Stimulated activated CD8-positive, alpha-beta memory T cell treated with anti-CD3 and anti-CD28 coated beads, Interleukin-7, amount 100 ng/mL, for 4 hours (primary cell): ENCODE measurements at regions not wholly inside any gene's neighbourhood (a gene's known extent, or its start where the extent isn't known, plus 50 kb on each side); places are given as distances from the start of the nearest gene placed in this dataset.

Source experiments
- DNase-seq, 2 donors: peaks; one replicate each; pipeline ENCODE4 v3.0.0-alpha.2; 2020; ENCODE audit warnings: low read depth in 2 of 2

GRCh38 chr2:111642586-111643327, 241.2 kb downstream of the ANAPC1 start:
- DNase-seq = no peak

DNA sequence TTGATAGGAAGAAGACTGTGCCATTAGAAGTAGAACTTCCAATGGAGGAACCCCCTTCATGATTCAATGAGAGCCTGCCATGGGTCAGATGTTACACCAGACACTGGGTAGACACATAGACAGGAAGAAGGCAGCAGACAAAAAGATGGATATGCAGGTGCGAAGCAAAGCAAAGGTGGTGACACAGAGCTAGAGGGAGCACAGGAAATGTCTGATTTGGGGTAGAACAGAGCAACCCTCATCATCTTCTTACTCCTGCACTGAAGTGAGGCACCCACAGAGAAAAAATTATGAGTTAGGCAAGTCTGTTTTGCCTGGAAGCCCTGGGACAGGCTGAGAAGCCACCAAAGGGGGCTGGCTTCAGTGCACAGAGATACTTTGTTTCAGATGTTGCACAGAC, 240.2 kb downstream of the ANAPC1 start:
- DNase-seq = no peak

DNA sequence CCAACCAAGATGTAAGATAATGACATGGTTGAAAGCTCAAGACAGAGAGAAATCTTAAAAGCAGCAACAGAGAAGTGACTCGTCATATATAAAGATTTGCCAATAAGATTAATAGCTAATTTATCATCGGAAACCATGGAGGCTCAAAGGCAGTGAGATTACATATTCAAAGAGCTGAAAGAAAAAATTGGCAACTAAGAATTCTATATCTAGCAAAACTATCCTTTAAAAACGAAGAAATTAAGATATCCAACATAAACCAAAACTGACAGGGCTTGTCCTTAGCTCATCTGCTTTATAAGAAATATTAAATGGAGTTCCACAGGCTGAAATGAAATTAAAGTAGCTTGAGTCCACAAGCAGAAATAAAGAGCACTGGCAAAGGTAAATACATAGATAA, 236.6 kb downstream of the ANAPC1 start:
- DNase-seq = no peak

- DNase-seq = no peak
Measured at GRCh38 chr2:111652038-111652437, 232.0 kb downstream of the ANAPC1 start.

- no peak for DNase-seq
Measured at GRCh38 chr2:111652681-111653080, 231.3 kb downstream of the ANAPC1 start.

DNA sequence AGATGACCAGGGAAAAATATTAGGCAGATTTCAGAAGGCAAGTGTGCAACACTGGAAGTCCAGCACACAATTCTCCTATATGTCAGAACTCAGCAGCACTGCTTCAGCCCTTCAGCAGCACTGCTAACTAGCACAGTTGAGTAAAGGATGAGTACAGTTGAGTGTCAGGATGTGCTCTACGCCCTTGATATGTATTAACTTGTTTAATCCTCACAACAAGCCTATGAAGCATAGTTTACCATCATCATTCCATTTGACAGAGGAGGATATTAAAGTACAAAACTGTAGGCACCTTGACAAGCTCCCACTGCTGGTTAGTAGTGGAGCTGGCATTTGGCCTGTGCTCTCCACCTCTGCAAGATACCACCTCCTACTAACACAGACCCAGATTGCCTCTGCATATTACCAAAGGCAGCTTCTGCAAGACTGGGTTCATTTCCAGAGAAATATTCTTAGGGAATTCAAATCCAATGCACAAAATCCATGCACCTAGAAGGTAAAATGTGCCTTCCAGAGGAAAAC, 230.8 kb downstream of the ANAPC1 start:
- no peak for DNase-seq

GRCh38 chr2:111653913-111654312, 230.1 kb downstream of the ANAPC1 start:
- no peak for DNase-seq

DNA sequence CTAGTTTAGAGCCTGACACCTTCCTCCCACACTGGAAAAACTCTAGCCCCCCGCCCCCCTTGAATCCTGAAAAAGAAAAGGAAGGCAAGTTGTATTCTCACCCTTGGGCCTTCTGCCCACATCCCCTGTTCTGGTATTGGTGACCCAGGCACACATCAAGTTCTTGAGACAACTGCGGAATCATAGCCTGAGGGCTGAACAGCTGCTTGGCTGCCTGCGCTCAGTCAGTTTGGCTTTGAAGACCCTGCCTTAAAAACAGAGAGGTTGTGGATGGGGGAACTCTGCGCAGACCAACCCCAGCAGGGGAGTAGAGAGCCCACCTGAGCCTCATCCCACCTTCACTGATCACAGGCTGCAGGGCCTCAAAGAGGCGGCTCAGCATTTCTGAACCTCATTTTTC, 229.2 kb downstream of the ANAPC1 start:
- DNase-seq = no peak

- DNase-seq = no peak
Measured at GRCh38 chr2:111656436-111656835, 227.6 kb downstream of the ANAPC1 start.

GRCh38 chr2:111656894-111657293, 227.1 kb downstream of the ANAPC1 start:
- no peak for DNase-seq

GRCh38 chr2:111657351-111657975, 226.5 kb downstream of the ANAPC1 start:
- DNase-seq = no peak

DNA sequence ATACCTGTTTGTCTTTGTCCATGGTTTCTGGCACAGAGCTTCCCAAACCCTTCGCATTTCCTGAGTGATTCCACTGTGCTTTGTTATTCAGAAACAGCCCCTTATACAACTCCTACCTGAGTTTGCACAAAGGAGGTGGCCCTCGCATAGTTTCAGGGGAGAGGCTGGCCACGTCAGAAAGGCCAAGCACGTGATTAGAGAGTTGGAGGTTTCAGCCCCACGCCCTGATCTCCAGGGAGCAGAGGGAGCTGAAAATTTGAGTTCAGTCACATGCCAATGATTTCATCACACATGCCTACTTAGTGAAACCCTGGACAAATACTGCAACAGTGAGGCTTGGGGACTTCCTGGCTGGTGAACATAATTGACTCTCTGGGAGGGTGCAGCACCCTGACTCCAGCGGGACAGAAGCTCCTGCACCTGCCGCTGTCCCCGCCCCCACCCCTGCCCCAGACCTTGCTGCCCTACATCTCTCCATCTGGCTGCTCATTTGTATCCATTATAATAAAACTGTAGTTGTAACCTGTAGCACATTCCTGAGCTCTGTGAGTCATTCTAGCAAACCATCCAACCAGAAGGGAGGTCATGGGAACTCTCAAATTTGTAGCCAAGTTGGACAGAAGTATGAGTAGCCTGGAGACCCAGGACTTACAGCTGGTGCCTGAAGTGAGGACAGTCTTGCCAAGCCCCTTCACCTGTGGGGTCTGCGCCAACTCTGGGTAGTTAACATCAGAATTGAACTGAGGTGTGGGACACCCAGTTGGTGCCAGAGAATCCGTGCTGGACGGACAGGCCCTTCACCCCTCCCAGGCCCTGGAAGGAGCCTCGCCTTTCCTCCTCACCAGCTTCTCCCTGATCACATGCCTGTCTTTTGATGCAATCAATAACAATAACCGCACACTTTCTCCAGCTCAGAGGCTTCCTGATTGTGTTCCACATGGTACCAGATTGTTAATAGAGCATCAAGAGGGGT, 224.3 kb downstream of the ANAPC1 start:
- DNase-seq = no peak

- no peak for DNase-seq
Measured at GRCh38 chr2:111660811-111661210, 223.2 kb downstream of the ANAPC1 start.

- no peak for DNase-seq
Measured at GRCh38 chr2:111661286-111661940, 222.6 kb downstream of the ANAPC1 start.

DNA sequence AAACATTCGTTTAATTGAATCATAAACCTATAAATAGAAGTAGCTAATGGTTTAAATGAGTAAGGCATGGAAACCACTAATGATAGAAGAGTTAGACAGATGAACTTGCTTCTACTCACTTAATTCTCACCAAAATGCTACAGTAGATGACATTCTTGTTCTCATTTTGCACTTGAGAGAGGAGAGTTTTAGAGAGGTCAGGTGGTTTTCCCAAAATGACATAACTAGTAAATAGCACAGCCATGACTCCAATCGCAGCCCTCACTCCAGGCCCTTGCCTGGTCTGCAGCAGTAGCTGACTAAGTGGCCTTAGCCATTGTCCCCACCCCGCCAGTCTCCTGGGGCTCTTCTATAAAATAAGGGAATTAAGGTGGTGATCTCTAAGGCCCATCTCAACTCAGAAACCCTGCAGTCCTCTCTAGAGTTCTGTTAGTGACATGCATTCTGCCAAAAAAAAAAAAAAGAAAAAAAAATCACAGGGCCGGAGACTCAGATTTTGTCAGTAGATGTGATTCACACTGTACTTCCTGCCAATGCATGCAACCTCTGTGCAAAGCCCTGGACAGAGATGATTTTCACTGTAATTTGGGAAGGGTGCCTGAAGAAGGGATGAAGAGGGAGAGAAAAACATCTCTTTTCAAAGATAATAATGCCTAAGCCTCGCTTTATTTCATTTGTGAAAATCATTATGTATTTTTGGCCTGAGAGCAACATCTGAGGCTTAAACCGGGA, 221.8 kb downstream of the ANAPC1 start:
- DNase-seq = no peak

DNA sequence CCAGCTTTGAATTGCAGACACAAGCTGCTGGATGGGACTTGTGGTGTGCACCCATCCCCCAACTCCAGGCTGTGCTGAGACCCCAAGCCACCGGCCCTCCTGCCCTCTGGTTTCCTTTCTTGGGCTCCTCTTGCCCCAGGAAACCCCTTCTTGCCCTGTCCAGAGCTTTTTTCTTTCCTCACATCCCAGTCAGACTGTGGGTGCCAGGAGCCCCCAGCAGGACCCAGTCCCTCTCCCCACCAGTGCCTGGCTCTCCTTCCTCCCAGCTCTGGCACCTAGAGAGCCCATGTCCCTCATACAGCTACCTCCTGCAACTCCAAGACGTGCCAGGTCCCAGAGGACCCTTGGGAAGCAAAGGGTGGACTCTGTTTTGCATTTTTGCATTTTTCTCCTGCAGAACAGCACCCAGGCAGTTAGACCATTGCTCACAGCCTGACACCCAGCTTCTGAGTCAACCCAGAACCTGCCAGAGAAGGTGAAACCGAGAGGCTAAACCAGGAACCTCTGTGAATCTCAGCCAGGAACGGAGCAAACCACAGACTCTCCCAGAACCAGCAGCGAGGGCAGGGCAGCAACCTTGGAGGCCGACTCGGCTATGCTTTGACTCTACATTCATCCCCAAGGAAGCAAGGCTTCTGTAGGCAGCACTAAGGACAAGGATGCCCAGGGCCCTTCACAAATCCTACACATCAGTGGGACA, 221.1 kb downstream of the ANAPC1 start:
- DNase-seq = no peak

GRCh38 chr2:111663471-111664274, 220.3 kb downstream of the ANAPC1 start:
- DNase-seq = no peak

GRCh38 chr2:111664275-111664850, 219.6 kb downstream of the ANAPC1 start:
- no peak for DNase-seq

GRCh38 chr2:111665011-111665410, 219.0 kb downstream of the ANAPC1 start:
- DNase-seq = no peak
